ENCODE measurements at regions not wholly inside any gene's neighbourhood (a gene's known extent, or its start where the extent isn't known, plus 50 kb on each side); places are given as distances from the start of the nearest gene placed in this dataset.

DNA sequence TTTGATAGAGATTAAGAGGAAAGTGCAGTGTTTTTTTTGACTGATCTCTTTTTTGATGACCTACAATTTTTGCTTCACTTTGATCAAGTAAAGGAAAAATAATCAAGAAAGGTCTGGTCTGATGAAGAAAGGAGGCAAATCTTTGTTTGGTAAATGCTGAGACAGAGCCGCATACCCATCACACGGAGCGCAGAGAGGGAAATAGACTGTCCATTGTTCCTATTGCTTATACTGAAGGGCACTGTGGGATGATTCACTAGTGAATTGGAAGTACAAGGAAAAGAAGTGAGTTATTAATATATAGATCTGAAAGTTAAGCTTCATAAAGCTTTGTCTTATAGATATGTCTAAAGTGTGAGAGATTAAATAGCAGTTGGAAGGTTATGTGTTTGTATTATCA is 455.1 kb downstream of the PLCL1 start:
- no peak overlapping the region for H3K4me3 ChIP-seq (ENCODE audit: low read depth in 1 of 3, low read length in 3 of 3)
- TF ChIP-seq HNF4A (conservative IDR thresholded peaks at IDR 0.05), result no peak
- TF ChIP-seq EGR1 (IDR thresholded peaks at IDR 0.05; ENCODE audit: low read depth in 2 of 2), result no peak
- no peak for TF ChIP-seq JUND (IDR thresholded peaks at IDR 0.05)
- TF ChIP-seq, protein P1, sequence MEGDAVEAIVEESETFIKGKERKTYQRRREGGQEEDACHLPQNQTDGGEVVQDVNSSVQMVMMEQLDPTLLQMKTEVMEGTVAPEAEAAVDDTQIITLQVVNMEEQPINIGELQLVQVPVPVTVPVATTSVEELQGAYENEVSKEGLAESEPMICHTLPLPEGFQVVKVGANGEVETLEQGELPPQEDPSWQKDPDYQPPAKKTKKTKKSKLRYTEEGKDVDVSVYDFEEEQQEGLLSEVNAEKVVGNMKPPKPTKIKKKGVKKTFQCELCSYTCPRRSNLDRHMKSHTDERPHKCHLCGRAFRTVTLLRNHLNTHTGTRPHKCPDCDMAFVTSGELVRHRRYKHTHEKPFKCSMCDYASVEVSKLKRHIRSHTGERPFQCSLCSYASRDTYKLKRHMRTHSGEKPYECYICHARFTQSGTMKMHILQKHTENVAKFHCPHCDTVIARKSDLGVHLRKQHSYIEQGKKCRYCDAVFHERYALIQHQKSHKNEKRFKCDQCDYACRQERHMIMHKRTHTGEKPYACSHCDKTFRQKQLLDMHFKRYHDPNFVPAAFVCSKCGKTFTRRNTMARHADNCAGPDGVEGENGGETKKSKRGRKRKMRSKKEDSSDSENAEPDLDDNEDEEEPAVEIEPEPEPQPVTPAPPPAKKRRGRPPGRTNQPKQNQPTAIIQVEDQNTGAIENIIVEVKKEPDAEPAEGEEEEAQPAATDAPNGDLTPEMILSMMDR (IDR thresholded peaks at IDR 0.05; ENCODE audit: low read depth, low read length, missing input control), result no peak
- TF ChIP-seq, protein P2, sequence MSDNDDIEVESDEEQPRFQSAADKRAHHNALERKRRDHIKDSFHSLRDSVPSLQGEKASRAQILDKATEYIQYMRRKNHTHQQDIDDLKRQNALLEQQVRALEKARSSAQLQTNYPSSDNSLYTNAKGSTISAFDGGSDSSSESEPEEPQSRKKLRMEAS (IDR thresholded peaks at IDR 0.05), result no peak
- TF ChIP-seq, protein P3, sequence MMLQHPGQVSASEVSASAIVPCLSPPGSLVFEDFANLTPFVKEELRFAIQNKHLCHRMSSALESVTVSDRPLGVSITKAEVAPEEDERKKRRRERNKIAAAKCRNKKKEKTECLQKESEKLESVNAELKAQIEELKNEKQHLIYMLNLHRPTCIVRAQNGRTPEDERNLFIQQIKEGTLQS (IDR thresholded peaks at IDR 0.05), result no peak
- TF ChIP-seq HNF4G (IDR thresholded peaks at IDR 0.05), result no peak
- no peak for TF ChIP-seq NR2F2 (IDR thresholded peaks at IDR 0.05)
- TF ChIP-seq RXRA (IDR thresholded peaks at IDR 0.05), result no peak
- no peak for TF ChIP-seq YY1 (IDR thresholded peaks at IDR 0.05)
- TF ChIP-seq SP1 (IDR thresholded peaks at IDR 0.05), result no peak
- no peak for TF ChIP-seq TAF1 (conservative IDR thresholded peaks at IDR 0.05)
- no peak for TF ChIP-seq FOXA1 (IDR thresholded peaks at IDR 0.05)
- no peaks in the 10 kb centered on the region for H3K9me3 ChIP-seq (ENCODE audit: control insufficient read depth in 4 of 4, low read length in 3 of 4)
- H3K27ac ChIP-seq (ENCODE audit: low read depth in 1 of 2, low read length in 2 of 2), result no peak overlapping the region
- WGBS, result 91% methylated on average over 3 of the region's 3 CpGs
- no peak overlapping the region for H3K9ac ChIP-seq (ENCODE audit: low read depth in 1 of 2, low read length in 2 of 2)
- H3K4me1 ChIP-seq (ENCODE audit: control insufficient read depth in 4 of 4, insufficient read depth in 4 of 4, low read length in 3 of 4), result no peaks in the 10 kb centered on the region
- H3K27me3 ChIP-seq (ENCODE audit: control insufficient read depth in 4 of 4, insufficient read depth in 4 of 4, low read length in 3 of 4), result peaks cover 0 to 2% (median under 1%) of the 10 kb centered on the region in 4 donors
- no peaks in the 10 kb centered on the region for H3K36me3 ChIP-seq (ENCODE audit: control insufficient read depth in 4 of 4, insufficient read depth in 3 of 4, low read depth in 1 of 4, low read length in 3 of 4)
- DNase-seq (ENCODE audit: low spot score), result no peak

DNA sequence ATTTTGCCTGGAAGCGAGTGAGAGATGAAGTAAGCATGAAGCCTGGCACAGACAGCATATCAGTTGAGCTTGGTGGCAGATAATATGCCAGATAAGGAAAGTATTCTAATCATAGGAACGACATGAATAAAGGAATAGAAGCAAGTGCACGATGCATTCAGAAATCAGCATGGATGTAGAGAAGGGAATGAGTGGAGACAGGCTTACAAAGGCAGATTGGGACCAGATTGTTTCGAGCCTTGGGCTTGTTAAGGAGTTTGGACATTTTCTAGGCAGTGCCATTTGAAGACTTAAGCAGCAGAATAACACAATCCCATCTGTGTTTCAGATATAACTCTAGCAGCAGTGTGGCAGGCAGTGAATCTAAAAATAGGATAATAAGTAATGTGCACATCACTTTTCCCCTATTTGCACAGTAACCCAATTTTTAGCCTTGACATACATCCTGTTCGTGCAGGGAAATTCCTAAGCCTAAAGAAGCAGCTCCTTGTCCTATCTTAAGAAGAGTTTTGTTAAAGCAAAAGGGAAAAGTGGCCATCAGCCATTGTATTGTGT is 450.2 kb downstream of the PLCL1 start:
- Histone ChIP-seq H3K9me3 (ENCODE audit: control insufficient read depth in 4 of 4, low read length in 3 of 4) (no peaks in the 10 kb centered on the region), H3K27ac (ENCODE audit: low read depth in 1 of 2, low read length in 2 of 2) (no peak overlapping the region), H3K4me3 (ENCODE audit: low read depth in 1 of 3, low read length in 3 of 3) (no peak overlapping the region), H3K9ac (ENCODE audit: low read depth in 1 of 2, low read length in 2 of 2) (no peak overlapping the region), H3K4me1 (ENCODE audit: control insufficient read depth in 4 of 4, insufficient read depth in 4 of 4, low read length in 3 of 4) (no peaks in the 10 kb centered on the region), H3K36me3 (ENCODE audit: control insufficient read depth in 4 of 4, insufficient read depth in 3 of 4, low read depth in 1 of 4, low read length in 3 of 4) (no peaks in the 10 kb centered on the region), H3K27me3 (ENCODE audit: control insufficient read depth in 4 of 4, insufficient read depth in 4 of 4, low read length in 3 of 4) (peaks cover 0 to 5% (median 0%) of the 10 kb centered on the region in 4 donors)
- no peak for DNase-seq (ENCODE audit: low spot score)
- 66% methylated on average over 5 of the region's 5 CpGs for WGBS
- TF ChIP-seq HNF4A (conservative IDR thresholded peaks at IDR 0.05), result no peak
- TF ChIP-seq SP1 (IDR thresholded peaks at IDR 0.05), result no peak
- no peak for TF ChIP-seq TAF1 (conservative IDR thresholded peaks at IDR 0.05)
- TF ChIP-seq, protein P2 (IDR thresholded peaks at IDR 0.05), result no peak
- no peak for TF ChIP-seq GABPA (IDR thresholded peaks at IDR 0.05 in 1 of 2, conservative IDR thresholded peaks at IDR 0.05 in 1 of 2)
- no peak for TF ChIP-seq YY1 (IDR thresholded peaks at IDR 0.05)
- TF ChIP-seq, protein P4, sequence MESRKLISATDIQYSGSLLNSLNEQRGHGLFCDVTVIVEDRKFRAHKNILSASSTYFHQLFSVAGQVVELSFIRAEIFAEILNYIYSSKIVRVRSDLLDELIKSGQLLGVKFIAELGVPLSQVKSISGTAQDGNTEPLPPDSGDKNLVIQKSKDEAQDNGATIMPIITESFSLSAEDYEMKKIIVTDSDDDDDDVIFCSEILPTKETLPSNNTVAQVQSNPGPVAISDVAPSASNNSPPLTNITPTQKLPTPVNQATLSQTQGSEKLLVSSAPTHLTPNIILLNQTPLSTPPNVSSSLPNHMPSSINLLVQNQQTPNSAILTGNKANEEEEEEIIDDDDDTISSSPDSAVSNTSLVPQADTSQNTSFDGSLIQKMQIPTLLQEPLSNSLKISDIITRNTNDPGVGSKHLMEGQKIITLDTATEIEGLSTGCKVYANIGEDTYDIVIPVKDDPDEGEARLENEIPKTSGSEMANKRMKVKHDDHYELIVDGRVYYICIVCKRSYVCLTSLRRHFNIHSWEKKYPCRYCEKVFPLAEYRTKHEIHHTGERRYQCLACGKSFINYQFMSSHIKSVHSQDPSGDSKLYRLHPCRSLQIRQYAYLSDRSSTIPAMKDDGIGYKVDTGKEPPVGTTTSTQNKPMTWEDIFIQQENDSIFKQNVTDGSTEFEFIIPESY (IDR thresholded peaks at IDR 0.05), result no peak
- no peak for TF ChIP-seq FOXA1 (IDR thresholded peaks at IDR 0.05)
- no peak for TF ChIP-seq EGR1 (IDR thresholded peaks at IDR 0.05; ENCODE audit: low read depth in 2 of 2)
- no peak for TF ChIP-seq RXRA (IDR thresholded peaks at IDR 0.05)
- TF ChIP-seq JUND (IDR thresholded peaks at IDR 0.05), result no peak
- no peak for TF ChIP-seq NR2F2 (IDR thresholded peaks at IDR 0.05)
- TF ChIP-seq, protein P1 (IDR thresholded peaks at IDR 0.05; ENCODE audit: low read depth, low read length, missing input control), result no peak
- no peak for TF ChIP-seq HNF4G (IDR thresholded peaks at IDR 0.05)
- TF ChIP-seq FOXA2 (IDR thresholded peaks at IDR 0.05), result no peak
- TF ChIP-seq, protein P5, sequence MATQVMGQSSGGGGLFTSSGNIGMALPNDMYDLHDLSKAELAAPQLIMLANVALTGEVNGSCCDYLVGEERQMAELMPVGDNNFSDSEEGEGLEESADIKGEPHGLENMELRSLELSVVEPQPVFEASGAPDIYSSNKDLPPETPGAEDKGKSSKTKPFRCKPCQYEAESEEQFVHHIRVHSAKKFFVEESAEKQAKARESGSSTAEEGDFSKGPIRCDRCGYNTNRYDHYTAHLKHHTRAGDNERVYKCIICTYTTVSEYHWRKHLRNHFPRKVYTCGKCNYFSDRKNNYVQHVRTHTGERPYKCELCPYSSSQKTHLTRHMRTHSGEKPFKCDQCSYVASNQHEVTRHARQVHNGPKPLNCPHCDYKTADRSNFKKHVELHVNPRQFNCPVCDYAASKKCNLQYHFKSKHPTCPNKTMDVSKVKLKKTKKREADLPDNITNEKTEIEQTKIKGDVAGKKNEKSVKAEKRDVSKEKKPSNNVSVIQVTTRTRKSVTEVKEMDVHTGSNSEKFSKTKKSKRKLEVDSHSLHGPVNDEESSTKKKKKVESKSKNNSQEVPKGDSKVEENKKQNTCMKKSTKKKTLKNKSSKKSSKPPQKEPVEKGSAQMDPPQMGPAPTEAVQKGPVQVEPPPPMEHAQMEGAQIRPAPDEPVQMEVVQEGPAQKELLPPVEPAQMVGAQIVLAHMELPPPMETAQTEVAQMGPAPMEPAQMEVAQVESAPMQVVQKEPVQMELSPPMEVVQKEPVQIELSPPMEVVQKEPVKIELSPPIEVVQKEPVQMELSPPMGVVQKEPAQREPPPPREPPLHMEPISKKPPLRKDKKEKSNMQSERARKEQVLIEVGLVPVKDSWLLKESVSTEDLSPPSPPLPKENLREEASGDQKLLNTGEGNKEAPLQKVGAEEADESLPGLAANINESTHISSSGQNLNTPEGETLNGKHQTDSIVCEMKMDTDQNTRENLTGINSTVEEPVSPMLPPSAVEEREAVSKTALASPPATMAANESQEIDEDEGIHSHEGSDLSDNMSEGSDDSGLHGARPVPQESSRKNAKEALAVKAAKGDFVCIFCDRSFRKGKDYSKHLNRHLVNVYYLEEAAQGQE (IDR thresholded peaks at IDR 0.05), result no peak

Measured in liver (tissue), 8 donors.